GM12872 (cell line): ENCODE measurements at regions not wholly inside any gene's neighbourhood (a gene's known extent, or its start where the extent isn't known, plus 50 kb on each side); places are given as distances from the start of the nearest gene placed in this dataset.

Experiments
- TF ChIP-seq, protein P1 (sequence below): IDR thresholded peaks from 3 replicates; pipeline ENCODE4 v1.5.1; 2011; ENCODE audit warnings: low read depth, mild to moderate bottlenecking, low read length, moderate library complexity; ENCODE audit not compliant: insufficient read depth

DNA sequence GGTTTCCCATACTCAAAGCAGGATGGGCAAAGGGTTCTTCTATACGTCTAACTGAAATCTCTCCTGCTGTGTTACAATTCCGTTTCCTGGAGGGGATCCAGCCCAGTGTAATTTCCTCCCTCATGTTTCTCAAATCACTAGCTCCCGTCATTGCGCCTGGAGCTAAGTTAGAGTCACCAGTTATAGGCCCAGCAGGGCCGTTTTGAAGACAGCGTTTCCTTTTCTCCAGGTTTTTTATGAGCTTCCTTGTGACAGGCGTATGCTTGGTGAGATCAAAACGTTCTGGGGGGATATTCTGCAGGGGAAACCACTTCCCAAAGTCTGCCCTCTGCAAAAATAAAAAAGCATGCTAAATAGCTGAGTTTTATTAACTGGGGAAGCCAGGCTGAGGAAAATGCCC, 53.0 kb upstream of the WWC1 start:
- TF ChIP-seq, protein P1, sequence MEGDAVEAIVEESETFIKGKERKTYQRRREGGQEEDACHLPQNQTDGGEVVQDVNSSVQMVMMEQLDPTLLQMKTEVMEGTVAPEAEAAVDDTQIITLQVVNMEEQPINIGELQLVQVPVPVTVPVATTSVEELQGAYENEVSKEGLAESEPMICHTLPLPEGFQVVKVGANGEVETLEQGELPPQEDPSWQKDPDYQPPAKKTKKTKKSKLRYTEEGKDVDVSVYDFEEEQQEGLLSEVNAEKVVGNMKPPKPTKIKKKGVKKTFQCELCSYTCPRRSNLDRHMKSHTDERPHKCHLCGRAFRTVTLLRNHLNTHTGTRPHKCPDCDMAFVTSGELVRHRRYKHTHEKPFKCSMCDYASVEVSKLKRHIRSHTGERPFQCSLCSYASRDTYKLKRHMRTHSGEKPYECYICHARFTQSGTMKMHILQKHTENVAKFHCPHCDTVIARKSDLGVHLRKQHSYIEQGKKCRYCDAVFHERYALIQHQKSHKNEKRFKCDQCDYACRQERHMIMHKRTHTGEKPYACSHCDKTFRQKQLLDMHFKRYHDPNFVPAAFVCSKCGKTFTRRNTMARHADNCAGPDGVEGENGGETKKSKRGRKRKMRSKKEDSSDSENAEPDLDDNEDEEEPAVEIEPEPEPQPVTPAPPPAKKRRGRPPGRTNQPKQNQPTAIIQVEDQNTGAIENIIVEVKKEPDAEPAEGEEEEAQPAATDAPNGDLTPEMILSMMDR, result no peak

DNA sequence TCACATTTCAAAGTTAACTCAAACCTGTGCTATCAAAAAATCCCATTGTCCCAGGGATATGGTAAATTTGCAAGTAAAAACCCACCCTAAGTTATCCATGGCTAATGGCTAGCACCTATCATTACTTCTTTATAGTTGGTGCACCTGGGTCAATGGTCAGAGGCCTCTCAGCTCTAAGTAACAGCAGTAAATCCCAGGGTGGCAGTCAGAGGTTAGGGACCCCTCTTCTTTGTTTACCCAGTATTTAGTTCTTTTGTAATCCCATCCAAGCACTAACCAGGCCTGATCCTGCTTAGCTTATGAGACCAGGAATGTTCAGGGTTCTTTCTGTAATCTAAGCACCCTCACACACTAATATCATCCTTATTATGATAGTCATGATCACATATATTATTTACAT, 52.1 kb upstream of the WWC1 start:
- TF ChIP-seq, protein P1, result no peak
